ENCODE measurements at regions not wholly inside any gene's neighbourhood (a gene's known extent, or its start where the extent isn't known, plus 50 kb on each side); places are given as distances from the start of the nearest gene placed in this dataset.
A peak's percentile ranks its signal among the peaks of the same experiment; 100 is the strongest.

DNA sequence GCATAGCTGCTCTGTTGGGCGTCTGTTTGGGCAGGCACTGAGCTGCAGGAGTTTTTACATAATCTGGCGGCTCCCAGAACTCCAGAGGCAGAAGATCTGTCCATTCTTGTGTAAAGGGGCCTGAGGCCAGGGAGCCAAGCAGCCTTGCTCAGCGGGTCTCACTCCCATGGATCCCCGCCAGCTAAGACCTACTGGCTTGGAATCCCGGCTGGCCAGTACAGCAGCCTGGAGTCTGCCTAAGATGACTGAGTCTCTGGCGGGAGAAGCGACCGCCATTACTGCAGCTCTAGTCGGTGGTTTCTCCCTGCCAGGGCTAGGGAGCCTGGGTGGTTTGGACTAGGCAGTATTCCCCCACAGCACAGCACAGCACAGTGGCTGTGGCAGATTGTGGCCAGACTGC lies 268.4 kb upstream of the SYNCRIP start:
- no peak for DNase-seq (ENCODE audit: low spot score)
- H3K9me3 ChIP-seq (ENCODE audit: low read length), result no peaks in the 10 kb centered on the region
- H3K36me3 ChIP-seq (replicated peaks in 1 of 2; ENCODE audit: control insufficient read depth in 1 of 2, insufficient read depth in 2 of 2, low read length in 2 of 2), result no peaks in the 10 kb centered on the region
- FAIRE-seq, result no peak
- H3K4me3 ChIP-seq (replicated peaks in 1 of 3; ENCODE audit: insufficient read depth in 1 of 3, low read depth in 2 of 3, low read length in 3 of 3), result no peak overlapping the region
- 23% methylated on average over 3 of the region's 9 CpGs for WGBS (ENCODE audit: low lambda C conversion rate)
- in situ Hi-C loops (cut with HindIII; ENCODE audit: extremely low pct_ligation_motif_present, low pct_unique_long_range_greater_than_20kb), result loop anchor here (10.0 kb wide), 1 partner anchor 274 kb away; no protein-coding TSS in a partner anchor
- no peak for TF ChIP-seq SUZ12 (IDR thresholded peaks at IDR 0.05; ENCODE audit: low read depth, low read length)
- TF ChIP-seq, protein P1, sequence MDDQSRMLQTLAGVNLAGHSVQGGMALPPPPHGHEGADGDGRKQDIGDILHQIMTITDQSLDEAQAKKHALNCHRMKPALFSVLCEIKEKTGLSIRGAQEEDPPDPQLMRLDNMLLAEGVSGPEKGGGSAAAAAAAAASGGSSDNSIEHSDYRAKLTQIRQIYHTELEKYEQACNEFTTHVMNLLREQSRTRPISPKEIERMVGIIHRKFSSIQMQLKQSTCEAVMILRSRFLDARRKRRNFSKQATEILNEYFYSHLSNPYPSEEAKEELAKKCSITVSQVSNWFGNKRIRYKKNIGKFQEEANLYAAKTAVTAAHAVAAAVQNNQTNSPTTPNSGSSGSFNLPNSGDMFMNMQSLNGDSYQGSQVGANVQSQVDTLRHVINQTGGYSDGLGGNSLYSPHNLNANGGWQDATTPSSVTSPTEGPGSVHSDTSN (CRISPR knock-in tag; IDR thresholded peaks at IDR 0.05; ENCODE audit: borderline replicate concordance), result no peak
- TF ChIP-seq ZNF138 (CRISPR knock-in tag; IDR thresholded peaks at IDR 0.05; ENCODE audit: low read depth), result no peak
- TF ChIP-seq, protein P2, sequence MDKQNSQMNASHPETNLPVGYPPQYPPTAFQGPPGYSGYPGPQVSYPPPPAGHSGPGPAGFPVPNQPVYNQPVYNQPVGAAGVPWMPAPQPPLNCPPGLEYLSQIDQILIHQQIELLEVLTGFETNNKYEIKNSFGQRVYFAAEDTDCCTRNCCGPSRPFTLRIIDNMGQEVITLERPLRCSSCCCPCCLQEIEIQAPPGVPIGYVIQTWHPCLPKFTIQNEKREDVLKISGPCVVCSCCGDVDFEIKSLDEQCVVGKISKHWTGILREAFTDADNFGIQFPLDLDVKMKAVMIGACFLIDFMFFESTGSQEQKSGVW (CRISPR knock-in tag; IDR thresholded peaks at IDR 0.05; ENCODE audit: borderline replicate concordance), result no peak
- no peak for TF ChIP-seq HDAC6 (IDR thresholded peaks at IDR 0.05; ENCODE audit: low read depth, low read length)
- no peak for TF ChIP-seq ZIK1 (CRISPR knock-in tag; IDR thresholded peaks at IDR 0.05; ENCODE audit: borderline replicate concordance, low read depth)
- no peak for TF ChIP-seq ZFP90 (CRISPR knock-in tag; IDR thresholded peaks at IDR 0.05; ENCODE audit: borderline replicate concordance)
- no peak for TF ChIP-seq SMAD3 (CRISPR knock-in tag; IDR thresholded peaks at IDR 0.05)
- TF ChIP-seq, protein P3, sequence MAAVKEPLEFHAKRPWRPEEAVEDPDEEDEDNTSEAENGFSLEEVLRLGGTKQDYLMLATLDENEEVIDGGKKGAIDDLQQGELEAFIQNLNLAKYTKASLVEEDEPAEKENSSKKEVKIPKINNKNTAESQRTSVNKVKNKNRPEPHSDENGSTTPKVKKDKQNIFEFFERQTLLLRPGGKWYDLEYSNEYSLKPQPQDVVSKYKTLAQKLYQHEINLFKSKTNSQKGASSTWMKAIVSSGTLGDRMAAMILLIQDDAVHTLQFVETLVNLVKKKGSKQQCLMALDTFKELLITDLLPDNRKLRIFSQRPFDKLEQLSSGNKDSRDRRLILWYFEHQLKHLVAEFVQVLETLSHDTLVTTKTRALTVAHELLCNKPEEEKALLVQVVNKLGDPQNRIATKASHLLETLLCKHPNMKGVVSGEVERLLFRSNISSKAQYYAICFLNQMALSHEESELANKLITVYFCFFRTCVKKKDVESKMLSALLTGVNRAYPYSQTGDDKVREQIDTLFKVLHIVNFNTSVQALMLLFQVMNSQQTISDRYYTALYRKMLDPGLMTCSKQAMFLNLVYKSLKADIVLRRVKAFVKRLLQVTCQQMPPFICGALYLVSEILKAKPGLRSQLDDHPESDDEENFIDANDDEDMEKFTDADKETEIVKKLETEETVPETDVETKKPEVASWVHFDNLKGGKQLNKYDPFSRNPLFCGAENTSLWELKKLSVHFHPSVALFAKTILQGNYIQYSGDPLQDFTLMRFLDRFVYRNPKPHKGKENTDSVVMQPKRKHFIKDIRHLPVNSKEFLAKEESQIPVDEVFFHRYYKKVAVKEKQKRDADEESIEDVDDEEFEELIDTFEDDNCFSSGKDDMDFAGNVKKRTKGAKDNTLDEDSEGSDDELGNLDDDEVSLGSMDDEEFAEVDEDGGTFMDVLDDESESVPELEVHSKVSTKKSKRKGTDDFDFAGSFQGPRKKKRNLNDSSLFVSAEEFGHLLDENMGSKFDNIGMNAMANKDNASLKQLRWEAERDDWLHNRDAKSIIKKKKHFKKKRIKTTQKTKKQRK (IDR thresholded peaks at IDR 0.05; ENCODE audit: low read length), result no peak
- TF ChIP-seq GLI4 (CRISPR knock-in tag; IDR thresholded peaks at IDR 0.05; ENCODE audit: borderline replicate concordance), result no peak
- no peak for TF ChIP-seq ZNF331 (CRISPR knock-in tag; IDR thresholded peaks at IDR 0.05)
- TF ChIP-seq, protein P4, sequence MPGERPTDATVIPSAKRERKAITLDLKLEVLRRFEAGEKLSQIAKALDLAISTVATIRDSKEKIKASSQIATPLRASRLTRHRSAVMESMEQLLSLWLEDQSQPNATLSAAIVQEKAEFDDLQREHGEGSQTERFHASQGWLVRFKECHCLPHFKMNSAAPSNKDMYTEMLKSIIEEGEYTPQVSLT (CRISPR knock-in tag; IDR thresholded peaks at IDR 0.05; ENCODE audit: borderline replicate concordance, low read depth), result no peak
- TF ChIP-seq IKZF4 (CRISPR knock-in tag; IDR thresholded peaks at IDR 0.05; ENCODE audit: borderline replicate concordance, low read depth, not compliant biosample characterization), result no peak
- no peak for TF ChIP-seq EZH2 (conservative IDR thresholded peaks at IDR 0.05; ENCODE audit: low read depth, low read length)
- no peak for TF ChIP-seq SNRNP70 (IDR thresholded peaks at IDR 0.05; ENCODE audit: low read depth, low read length)
- TF ChIP-seq NFATC3 (CRISPR knock-in tag; IDR thresholded peaks at IDR 0.05), result no peak
- ChIA-PET POLR2A (no interaction called here), CTCF (ENCODE audit: low intra/inter-chr PET ratio, low total read pairs) (no interaction called here)
- H3K4me2 ChIP-seq (ENCODE audit: low read depth, low read length), result no peak overlapping the region
- H2AFZ ChIP-seq (ENCODE audit: low read length), result no peak overlapping the region
- H4K20me1 ChIP-seq (ENCODE audit: insufficient read depth, low read length), result no peaks in the 10 kb centered on the region
- ATAC-seq, result peak; percentile 32; the same call in 1 of the 3 replicates
- H3K79me2 ChIP-seq (ENCODE audit: insufficient read depth, low read length), result no peaks in the 10 kb centered on the region
- BruUV-seq (replicated peaks), result no TSS peak
- H3K4me1 ChIP-seq (ENCODE audit: insufficient read depth, low read length), result no peaks in the 10 kb centered on the region
- no peak overlapping the region for H3K9ac ChIP-seq (ENCODE audit: insufficient read depth, low read depth, low read length)
- no peak overlapping the region for H3K27ac ChIP-seq (ENCODE audit: extremely low read length, insufficient read depth, low read length)
- H3K27me3 ChIP-seq (ENCODE audit: control insufficient read depth in 1 of 2, insufficient read depth in 2 of 2, low read length in 2 of 2), result no peaks in the 10 kb centered on the region; a peak in 1 of 5 replicates
- intact Hi-C loops (cut with micrococcal nuclease; ENCODE audit: unreplicated experiment), result no loop called here
